ENCODE measurements at regions not wholly inside any gene's neighbourhood (a gene's known extent, or its start where the extent isn't known, plus 50 kb on each side); places are given as distances from the start of the nearest gene placed in this dataset.

DNA sequence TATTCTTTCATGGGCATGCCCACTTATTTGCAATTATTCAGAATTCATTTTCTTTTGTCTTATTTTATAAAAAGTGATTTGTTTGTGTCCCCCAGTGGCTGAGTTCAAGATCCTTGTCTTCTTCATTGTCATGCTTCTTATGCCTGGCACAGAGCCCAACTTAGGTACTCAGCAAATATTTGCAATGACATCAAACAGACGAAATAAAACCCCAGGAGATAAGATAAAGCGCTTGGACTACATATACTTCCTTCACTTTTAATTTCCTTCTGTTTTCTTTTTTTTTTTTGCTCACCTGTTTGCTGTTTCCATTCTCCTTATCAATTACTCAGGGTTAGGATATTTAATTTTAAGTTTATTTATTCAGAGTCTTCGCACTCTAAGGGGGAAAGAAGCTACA is 225.0 kb downstream of the SDHAF3 start:
- TF ChIP-seq POLR2A (IDR thresholded peaks at IDR 0.05; ENCODE audit: extremely low read depth, insufficient read length) (no peak), CTCF (IDR thresholded peaks at IDR 0.05; ENCODE audit: low read depth, low read length) (no peak)
- TF ChIP-seq, protein P1, sequence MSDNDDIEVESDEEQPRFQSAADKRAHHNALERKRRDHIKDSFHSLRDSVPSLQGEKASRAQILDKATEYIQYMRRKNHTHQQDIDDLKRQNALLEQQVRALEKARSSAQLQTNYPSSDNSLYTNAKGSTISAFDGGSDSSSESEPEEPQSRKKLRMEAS (IDR thresholded peaks at IDR 0.05; ENCODE audit: low read depth, low read length) = no peak

Measured in NB4 (cell line).